GM19238 (cell line): ENCODE measurements at regions not wholly inside any gene's neighbourhood (a gene's known extent, or its start where the extent isn't known, plus 50 kb on each side); places are given as distances from the start of the nearest gene placed in this dataset.

ENCODE experiments used
- DNase-seq: peaks from one replicate; pipeline ENCODE4 v3.0.0; 2011; ENCODE audit warnings: low spot score; ENCODE audit not compliant: insufficient read length

DNA sequence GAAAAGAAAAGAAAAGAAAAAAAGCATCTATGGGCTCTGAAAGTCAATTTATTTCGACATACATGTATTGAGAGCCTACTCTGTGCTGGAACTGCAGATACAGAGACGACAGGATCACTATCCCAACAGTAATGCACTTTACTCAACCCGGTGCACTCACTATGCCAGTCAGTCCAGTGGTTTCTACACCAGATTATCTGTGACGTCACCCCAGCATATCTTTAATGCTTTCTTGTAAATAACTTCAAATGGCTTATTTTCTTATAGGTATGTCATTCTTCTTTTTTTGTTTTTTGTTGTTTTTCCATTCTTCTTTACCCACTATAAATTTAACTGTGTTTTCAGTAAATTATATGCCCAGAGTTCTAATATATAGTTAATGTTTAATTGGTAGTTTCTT lies 800.0 kb upstream of the FANCL start:
- DNase-seq = no peak

DNA sequence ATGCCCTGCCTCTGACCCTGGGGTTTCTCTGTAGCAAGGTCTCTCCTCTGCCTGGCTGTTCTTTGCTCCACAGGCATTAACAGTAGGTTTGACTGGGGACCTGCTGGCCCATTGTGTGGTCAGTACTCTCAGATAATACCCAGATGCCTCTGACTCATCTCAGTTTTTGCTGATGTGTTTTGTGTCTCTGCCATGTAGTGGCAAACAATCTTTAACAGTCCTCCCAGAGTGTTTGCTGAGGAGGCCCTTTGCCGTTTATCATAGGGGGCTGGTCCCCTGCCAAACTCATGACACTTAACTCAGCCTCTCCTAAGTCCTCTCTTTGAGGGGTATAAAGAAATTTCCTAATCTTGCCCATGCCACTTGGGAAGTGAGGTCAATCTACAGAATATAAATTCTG lies 793.7 kb upstream of the FANCL start:
- DNase-seq = no peak

DNA sequence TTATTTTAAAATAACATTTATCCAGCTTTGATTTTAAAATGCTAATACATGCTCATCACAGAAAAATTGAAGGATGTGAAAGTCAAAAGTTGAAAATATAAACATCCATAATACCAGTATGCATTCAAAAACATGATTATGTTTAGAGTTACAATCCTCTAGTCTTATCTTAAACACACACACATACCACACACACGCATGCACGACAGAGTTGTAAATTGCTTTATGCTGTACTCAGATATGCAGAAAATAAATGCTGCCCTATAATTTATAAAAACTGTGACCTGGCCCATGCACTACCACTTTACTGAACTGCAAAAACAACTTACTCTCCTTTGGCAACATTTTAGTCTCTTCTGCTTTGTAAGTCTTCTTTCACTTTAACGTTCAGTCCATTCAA lies 793.0 kb upstream of the FANCL start:
- no peak for DNase-seq

DNA sequence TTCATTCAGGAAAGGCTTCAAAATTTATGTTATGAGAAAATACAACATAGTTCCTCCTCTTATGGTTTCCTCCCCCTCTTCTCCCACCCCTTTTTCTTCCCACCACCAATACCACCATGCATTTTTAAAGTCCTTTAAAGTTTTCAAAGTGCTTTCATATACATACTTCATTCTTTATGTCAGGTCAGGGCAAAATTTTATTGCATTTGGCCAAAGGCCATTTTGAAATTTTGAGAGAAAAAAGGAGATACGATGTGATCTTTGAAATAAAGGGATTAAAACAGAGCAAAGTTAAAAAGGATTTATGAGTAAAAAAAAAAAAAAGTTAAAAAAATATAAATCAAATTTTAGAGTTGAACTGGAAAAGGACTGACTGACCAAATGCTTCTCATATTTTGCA lies 792.5 kb upstream of the FANCL start:
- DNase-seq = no peak

DNA sequence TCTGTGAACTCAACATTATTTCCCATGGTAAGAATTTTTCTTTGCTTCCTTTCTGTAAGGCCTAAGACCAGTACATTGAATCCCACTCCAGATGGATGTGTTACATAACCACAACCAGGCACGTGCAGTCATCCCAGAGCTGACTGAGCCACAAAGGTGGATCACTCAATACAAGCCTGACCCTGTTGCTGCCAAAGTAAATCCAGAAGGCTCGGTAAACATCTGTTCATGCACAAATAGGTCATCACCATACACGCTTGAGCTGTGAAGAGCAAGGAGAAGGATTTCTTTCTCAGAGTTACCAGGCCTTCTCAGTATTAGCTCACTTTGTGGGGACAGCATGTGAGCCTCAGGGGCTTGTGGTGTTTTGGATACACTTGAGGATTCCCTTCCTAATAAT lies 791.4 kb upstream of the FANCL start:
- DNase-seq = no peak

DNA sequence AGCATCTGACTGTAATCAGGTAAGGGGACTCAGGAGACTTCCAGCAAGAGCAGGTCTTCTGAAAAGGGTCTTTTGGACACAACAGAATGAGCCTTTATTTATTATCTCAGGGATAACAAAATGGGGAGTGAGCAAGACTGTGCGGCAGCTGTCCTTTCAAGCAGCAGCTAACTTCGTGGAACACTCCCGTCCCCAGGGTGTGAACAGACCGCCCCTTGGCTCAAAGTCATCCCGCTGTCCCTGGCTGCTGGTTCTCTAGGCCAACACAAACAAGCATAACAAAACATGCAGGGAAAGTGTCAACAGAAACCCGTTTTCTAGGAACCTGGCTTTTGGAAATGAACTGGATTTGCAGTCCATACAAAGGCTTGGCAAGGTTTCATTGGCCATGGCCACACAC lies 787.9 kb upstream of the FANCL start:
- DNase-seq = no peak

DNA sequence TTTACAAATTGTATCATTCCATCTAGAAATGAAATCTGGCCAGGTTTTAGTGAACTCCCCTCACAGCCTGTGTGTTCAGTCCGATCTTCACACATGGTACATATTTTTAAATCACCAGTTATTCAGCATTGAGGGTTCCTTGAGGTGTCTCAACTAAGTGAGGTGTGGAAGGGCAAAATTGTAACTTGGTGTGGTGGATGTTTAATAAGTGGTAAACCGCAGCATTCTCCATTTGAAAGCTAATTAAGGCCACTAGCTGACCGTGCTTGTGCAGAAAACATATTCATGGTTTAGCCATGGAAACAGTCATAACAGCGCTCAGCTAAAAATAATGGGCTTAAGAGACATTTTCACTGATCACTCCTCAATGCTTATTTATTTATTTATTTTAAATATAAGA lies 786.2 kb upstream of the FANCL start:
- DNase-seq = no peak

DNA sequence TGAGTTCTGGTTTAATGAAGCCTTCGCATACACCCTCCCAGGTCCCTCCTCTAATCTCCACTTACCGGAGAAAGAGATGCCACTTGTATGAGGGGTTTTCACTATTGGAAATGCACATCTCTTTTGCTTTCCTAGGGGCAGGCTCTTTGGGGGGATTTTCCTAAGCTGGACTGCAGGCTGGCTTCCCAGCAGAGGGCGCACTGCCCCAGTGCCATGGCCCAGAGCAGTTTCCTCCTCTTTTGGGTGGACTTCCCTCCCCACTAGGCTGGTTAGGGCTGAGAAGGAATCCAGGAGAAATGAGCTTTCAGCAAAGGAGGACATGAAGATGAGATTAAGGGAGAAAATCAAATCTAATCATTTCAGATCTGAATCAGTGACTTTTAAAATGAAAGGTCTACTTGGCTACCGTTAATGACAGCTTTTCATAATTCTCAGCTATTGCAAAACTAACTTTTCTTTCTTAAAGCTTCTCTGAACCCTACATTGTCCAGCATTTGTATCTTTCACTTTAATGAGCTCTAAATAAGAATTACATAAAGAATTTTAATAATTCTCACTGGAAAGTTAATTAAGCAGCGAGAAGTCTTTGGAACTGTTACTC lies 784.1 kb upstream of the FANCL start:
- DNase-seq = peak; percentile 3

DNA sequence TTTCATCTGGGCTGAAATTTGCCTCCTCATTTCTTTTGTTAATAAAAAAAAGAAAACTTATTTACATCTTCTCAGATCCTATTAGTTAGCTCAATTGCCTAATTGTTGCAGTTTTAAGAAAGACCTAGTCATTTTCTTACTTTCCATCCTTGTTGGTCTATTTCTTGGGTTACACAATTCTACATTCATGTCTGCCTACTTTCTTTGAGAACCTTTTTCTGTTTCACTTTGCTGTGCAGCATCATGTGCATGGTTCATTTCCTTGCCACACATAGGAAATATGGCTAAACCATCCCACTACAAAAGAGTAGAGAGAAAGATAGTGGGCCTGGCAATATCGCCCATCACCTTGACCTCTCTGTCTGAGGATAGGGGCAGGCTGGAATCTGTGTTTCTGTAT lies 780.7 kb upstream of the FANCL start:
- no peak for DNase-seq

DNA sequence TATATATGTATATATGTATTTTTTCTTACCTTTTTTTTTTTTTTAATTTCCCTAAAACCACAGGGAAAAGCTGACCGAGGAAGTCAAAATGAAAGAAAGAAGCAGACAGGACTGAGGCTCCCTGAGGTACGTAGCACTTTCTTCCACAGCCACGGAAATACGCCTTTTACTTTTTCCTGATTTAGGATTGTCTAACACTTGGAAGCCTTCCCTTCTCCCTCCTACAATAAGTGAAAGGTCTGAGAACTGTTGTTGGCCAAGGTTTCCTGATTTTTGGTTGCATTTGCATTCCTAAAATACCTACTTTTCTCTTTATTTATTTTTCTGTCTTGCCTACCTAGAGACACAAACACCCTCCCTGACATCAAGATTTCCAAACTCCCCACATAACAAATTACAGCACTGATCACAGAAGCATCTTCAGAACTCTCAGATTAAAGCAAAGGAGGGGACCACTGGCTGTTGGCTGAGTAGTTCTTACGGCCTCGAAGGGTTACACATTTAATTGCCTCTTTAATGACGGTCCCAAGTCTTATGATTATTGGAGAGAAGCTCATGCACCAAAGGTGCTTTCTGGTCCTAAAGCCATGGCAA lies 778.5 kb upstream of the FANCL start:
- no peak for DNase-seq

DNA sequence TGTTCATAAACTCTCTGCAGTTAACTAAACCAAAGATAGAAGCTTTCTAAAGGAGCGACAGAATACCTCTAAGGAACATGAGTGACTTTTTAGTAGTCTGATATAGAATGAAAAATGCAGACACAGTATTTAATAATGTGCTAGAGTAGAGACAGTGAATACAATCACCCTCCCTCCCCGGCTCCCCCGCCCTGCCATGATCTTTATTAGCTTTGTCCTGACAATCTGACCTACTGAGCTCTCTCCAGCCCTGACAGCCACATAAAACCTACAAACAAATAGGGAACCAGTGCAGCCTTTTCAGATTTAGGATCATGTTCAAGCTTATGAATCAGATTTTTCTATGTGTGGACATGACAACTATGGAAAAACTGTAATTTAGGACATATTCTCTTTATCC lies 777.6 kb upstream of the FANCL start:
- DNase-seq = no peak

DNA sequence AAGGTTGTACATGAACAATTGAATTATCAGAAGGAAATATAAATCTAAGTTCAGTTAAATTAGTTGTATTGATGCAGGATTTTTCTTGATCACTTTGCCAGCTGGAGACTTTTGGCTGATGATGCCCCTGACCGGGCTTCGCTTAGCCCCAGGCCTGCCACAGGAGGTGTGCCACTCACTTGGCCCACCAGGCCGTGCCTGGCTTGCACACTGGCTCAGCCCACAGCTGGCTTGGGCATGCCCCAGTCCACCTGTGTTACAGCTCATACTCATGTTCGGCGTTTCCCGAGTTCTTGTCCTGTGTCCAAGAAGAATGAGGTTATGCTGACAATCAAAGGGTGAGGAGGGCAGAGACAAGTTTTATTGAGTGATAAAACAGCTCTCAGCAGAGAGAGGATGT lies 773.9 kb upstream of the FANCL start:
- no peak for DNase-seq

DNA sequence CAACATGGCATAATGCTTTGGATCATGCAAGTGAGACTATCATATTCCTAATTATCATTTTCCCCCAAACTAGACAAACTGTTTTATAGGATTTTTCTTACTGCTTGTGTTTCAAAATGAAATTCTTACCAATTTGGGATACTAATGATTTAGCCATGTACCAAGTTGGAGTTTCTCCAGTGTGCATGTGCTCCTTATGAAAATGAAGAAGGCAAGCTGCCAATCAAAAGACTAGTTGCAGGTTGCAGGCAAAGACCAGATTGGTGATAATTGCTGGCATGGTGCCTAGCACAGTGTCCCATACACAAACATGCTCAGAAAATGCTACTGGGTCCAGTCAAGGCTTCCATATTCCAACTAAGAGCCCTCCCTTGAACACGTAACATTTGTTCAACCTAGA lies 771.8 kb upstream of the FANCL start:
- no peak for DNase-seq

DNA sequence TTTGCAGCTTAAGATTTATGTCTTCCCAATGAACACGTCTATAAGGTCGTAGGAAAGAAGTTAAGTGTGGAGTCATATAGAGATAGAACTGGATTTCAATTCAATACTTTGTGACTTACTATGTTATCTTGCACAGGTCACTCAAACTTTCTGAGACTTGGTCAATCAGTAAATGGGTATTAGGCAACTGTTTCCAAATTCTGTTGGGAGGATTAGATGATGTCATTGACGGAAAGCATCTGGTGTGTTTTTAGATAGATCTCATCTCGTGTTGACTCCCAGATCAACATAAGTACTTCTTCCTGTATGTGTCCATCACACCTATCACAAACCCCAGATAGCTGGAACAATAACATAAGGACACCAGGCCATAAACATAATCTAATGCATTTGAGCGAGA lies 771.1 kb upstream of the FANCL start:
- DNase-seq = no peak

DNA sequence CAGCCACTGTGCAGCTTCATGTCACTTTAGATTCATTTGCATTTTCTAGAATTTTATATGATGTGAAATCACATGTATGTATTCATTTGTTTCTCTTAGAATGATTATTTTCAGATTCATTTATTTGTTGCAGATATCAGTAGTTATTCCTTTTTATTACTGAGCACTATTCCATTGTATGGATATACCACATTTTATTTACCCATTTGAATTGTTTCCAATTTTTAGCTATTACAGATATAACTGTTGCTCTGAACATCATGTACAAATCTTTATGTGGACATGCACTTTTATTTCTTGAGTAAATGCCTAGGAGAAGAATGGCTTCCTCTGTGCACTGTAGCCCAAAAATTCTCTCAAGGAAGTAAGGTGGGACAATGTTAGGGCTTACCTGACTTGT lies 767.8 kb upstream of the FANCL start:
- DNase-seq = no peak

DNA sequence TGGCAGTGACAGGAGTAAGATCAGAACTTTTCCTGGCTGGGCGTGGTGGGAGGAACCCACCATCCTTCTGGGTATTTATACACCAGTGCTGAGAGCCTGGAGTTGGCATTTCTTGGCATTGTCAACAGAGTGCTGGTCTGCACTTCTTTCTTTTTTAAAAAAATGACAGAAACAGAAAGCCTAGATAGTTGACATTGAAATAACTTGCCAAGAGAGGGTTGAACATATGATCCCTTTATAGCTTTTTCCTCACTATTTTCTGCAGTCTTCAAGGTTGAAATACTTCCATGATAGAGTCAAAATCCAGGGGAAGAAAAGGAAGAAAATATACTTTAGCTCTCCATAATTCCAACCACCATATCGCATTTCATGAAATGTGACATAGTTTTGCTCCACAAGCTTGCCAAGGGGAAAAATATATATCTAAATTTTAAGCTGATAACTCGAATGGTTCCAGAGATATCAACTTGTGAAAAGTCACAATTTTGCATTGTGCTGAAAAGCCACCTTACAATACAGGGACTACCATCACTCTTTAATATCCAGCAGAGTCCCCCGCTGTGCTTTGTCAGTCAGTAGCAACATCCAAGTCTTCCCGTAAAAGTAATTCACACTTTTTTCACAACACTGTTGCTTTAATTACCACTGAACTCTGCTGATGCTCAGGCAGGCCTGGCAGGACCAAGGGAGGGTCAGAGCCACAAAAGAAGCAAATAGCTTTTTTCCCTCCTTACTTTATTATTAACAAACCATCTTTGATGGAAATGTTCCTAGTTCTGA lies 764.9 kb upstream of the FANCL start:
- no peak for DNase-seq

DNA sequence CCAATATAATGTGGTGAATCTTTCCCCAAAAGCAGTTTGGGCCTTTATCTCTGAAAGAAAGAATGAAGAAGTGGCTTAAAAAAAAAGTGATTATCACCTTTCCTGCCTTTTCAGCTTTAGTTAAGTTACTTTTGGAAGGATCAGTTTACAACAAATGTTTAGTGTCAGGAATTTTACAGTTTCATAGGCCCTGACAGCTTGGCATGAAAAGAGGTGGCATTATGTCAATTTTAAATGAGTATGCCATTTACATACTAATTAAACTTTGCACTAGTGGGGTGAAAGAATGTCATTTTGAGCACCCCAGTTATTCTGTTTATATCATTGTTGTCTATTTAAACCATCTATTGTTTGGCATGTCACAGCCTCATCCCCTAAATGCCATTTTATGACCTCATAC lies 763.5 kb upstream of the FANCL start:
- DNase-seq = no peak

DNA sequence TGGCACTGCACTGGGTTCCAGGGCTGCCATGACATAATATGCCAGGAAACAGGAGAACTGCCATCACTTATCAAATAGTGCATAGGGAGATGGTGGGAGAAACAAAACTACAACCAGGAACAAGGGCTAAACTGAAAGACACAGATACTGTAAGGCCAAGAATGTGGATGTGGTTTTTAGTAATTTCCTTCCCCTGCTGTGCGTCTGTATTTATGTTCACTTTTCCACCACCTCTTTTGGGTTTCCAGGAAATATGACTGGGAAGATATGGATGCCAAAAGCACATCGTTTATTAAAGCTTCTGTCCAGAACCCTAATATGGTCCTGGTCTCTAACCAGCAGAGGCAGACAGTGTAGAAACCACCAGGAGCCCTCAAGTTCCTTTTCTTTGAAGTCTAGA lies 759.7 kb upstream of the FANCL start:
- DNase-seq = no peak

DNA sequence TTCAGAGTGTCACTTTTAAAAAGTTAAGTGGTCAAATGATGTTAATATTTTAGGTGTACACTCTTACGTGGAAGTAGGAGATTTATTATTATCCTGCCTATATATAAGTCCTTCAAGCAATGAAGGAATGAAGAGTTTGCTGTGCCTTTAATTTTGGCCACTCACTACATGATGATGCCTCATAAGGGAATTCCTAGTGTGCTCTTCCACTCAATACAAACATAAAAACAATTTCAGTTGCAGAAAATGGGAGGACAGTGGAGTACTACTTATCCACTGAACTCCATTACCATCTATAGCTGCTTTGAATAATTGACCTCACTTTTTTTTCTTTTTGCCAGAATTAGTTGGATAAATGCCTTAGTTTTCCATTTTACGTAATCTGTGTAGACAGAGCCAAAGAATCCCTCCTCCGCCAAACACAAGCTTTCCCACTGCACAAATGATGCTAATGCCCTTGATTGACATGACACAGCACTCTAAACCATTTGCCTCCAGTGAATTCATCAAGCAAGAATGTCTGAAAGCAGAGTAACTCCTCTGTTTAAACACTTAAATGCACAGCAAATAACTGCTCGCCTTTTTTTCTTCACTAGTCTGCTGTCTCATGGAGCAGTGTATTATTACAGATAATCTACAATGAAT lies 751.1 kb upstream of the FANCL start:
- DNase-seq = no peak

DNA sequence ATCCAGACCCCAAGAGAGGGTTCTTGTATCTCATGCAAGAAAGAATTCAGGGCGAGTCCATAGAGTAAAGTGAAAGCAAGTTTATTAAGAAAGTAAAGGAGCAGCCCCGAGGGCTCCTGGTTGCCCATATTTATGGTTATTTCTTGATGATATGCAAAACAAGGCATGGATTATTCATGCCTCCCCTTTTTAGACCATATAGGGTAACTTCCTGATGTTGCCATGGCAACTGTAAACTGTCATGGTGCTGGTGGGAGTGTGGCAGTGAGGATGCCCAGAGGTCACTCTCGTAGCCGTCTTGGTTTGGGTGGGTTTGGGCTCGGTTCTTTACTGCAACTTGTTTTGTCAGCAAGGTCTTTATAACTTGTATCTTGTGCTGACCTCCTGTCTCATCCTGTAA lies 750.2 kb upstream of the FANCL start:
- DNase-seq = no peak

DNA sequence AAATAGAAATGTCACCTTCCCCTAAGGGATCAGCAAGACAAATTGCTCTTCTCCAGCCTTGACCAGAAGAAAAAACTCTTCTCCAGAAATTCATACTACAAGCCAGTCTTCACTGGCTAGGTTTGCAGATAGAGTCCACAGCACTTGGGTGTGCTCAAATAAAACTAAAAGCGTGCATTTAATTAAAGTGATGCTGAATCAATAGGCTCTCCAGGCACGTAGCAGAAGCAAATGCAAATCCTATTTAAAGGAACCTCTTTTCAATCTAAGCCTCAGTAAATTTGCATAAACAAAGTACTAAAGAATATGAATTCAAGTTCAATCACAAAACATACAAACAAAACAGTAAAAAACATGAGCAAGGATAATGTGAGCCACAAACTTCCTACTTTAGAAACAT lies 744.4 kb upstream of the FANCL start:
- no peak for DNase-seq

DNA sequence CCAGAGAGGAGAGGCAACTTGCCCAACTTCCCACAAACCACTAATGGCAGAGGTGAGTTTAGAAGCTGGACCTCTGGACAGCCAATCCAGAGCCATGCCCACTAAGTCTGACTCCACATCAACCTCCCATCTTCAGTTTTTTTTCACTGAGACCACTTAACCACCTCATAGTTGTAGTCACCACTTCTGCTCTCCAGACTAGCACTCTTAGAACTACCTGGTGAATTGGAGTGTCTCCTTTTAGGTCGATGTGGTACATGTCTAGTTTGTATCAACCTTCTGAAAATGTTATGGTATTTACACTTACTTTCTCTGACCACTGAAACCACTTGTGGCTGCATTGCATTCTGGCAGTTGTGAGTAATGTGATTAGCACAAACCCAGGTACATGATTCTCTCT lies 743.6 kb upstream of the FANCL start:
- no peak for DNase-seq

DNA sequence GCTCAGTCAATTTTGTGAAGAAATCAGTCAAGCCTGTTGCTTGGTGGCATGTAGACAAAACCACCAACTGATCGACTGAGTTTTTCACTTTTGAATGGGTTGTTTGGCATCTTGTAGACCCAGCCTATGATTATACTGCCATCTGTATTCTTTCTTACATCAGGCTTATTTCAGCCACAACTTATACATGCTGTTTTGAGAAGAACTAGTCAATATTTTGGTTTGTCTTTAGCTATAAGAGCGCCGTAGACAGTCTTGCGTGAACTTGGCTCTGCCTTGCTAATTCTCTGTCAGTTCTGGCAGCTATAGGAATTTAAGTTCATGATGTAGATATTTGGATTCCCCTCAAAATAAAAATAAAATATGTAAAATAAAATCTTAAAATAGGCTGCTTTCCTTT lies 742.0 kb upstream of the FANCL start:
- no peak for DNase-seq
